NOMO-1 treated with dmso at 0.1 percent for 144 hours (cell line): ENCODE measurements at regions not wholly inside any gene's neighbourhood (a gene's known extent, or its start where the extent isn't known, plus 50 kb on each side); places are given as distances from the start of the nearest gene placed in this dataset.

ENCODE experiments used
- DNase-seq: peaks from one replicate; lab custom pipeline; 2025; ENCODE audit not compliant: unreplicated experiment; lab: John Stamatoyannopoulos, UW

- DNase-seq = no peak
Measured at GRCh38 chr13:90413548-90413947, 933.9 kb upstream of the MIR17HG start.

GRCh38 chr13:90414691-90415596 lies 932.5 kb upstream of the MIR17HG start:
- no peak for DNase-seq

- no peak for DNase-seq
Measured at GRCh38 chr13:90415902-90416301, 931.6 kb upstream of the MIR17HG start.

GRCh38 chr13:90416519-90416918 lies 931.0 kb upstream of the MIR17HG start:
- DNase-seq = no peak

GRCh38 chr13:90416938-90417337 lies 930.5 kb upstream of the MIR17HG start:
- no peak for DNase-seq

- no peak for DNase-seq
Measured at GRCh38 chr13:90420683-90421082, 926.8 kb upstream of the MIR17HG start.

GRCh38 chr13:90427322-90428272 lies 919.9 kb upstream of the MIR17HG start:
- DNase-seq = no peak

GRCh38 chr13:90428522-90429210 lies 918.8 kb upstream of the MIR17HG start:
- DNase-seq = no peak

- no peak for DNase-seq
Measured at GRCh38 chr13:90430127-90430526, 917.4 kb upstream of the MIR17HG start.

- no peak for DNase-seq
Measured at GRCh38 chr13:90436697-90437096, 910.8 kb upstream of the MIR17HG start.

GRCh38 chr13:90438576-90438975 lies 908.9 kb upstream of the MIR17HG start:
- no peak for DNase-seq

GRCh38 chr13:90443268-90443667 lies 904.2 kb upstream of the MIR17HG start:
- DNase-seq = no peak

- DNase-seq = no peak
Measured at GRCh38 chr13:90444232-90444631, 903.3 kb upstream of the MIR17HG start.

GRCh38 chr13:90445179-90445578 lies 902.3 kb upstream of the MIR17HG start:
- DNase-seq = no peak

GRCh38 chr13:90447034-90447733 lies 900.3 kb upstream of the MIR17HG start:
- no peak for DNase-seq

- DNase-seq = no peak
Measured at GRCh38 chr13:90447734-90448101, 899.8 kb upstream of the MIR17HG start.

GRCh38 chr13:90448466-90449037 lies 898.9 kb upstream of the MIR17HG start:
- no peak for DNase-seq

GRCh38 chr13:90453342-90453741 lies 894.1 kb upstream of the MIR17HG start:
- DNase-seq = no peak

- DNase-seq = no peak
Measured at GRCh38 chr13:90454002-90454636, 893.4 kb upstream of the MIR17HG start.

- no peak for DNase-seq
Measured at GRCh38 chr13:90455067-90455466, 892.4 kb upstream of the MIR17HG start.
